ENCODE measurements at regions not wholly inside any gene's neighbourhood (a gene's known extent, or its start where the extent isn't known, plus 50 kb on each side); places are given as distances from the start of the nearest gene placed in this dataset.

DNA sequence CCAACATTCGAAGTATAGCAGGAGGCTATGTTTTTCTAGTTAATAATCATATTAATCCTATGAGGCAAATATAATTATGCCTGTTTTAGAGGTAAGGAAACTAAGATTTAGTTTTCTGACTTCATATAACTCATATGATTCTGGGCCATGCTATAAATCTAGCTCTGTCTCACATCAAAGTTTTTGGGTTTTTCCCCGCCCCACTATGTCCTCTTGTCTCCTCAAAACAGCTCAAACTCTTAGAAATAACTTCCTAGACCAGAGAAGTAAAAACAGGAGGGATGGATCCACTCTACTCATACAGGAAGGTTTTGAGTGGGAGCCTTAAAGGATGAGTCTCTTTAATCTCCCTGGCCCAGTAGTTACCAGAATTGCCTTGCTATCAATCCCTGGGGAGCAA lies 256.4 kb upstream of the FGGY start:
- TF ChIP-seq POLR2A (IDR thresholded peaks at IDR 0.05) (no peak), CTCF (IDR thresholded peaks at IDR 0.05) (no peak), POLR2AphosphoS5 (IDR thresholded peaks at IDR 0.05) (no peak)
